H1 (cell line): ENCODE measurements at regions not wholly inside any gene's neighbourhood (a gene's known extent, or its start where the extent isn't known, plus 50 kb on each side); places are given as distances from the start of the nearest gene placed in this dataset.

Experiments used
- CTCF ChIA-PET: fragments of 300-600 bp; sonication (Branson Sonifier 250); formaldehyde crosslinking; loops from one replicate; lab custom pipeline; 2021; ENCODE audit not compliant: partially characterized antibody; lab: Charles Lee
- POLR2A ChIA-PET: fragments of 300-600 bp; sonication (Branson Sonifier 250); formaldehyde crosslinking; loops from one replicate; lab custom pipeline; 2021; ENCODE audit warnings: inconsistent platforms; ENCODE audit not compliant: partially characterized antibody; lab: Charles Lee
- DNase-seq, 2 experiments: peaks; one replicate each; pipeline versions ENCODE4 v3.0.0 to v3.0.0-alpha.2; 2010 to 2022; ENCODE audit warnings: low spot score in 2 of 2, low read depth in 1 of 2, mixed read lengths in 1 of 2
- FAIRE-seq: peaks from 2 replicates; lab custom pipeline; 2011; peaks lifted over from hg19 to GRCh38; lab: Jason Lieb, UNC
- H2AFZ ChIP-seq: 2 replicates; pipeline ENCODE4 v1.8.1; 2012; ENCODE audit warnings: low read length, inconsistent platforms
- H2AK5ac ChIP-seq: 2 replicates; pipeline ENCODE4 v1.6.1; 2013; ENCODE audit warnings: low read depth, low read length
- H2BK120ac ChIP-seq: replicated peaks from 2 replicates; pipeline ENCODE3; 2013; ENCODE audit warnings: low read depth, low read length, inconsistent platforms
- H2BK12ac ChIP-seq: 2 replicates; pipeline ENCODE4 v1.6.1; 2013; ENCODE audit warnings: low read depth, low read length
- H2BK15ac ChIP-seq: 2 replicates; pipeline ENCODE4 v1.6.1; 2013; ENCODE audit warnings: low read length
- H2BK20ac ChIP-seq: 2 replicates; pipeline ENCODE4 v1.6.1; 2013; ENCODE audit warnings: low read length
- H2BK5ac ChIP-seq: 2 replicates; pipeline ENCODE4 v1.6.1; 2013; ENCODE audit warnings: low read depth, low read length
- H3K14ac ChIP-seq: 2 replicates; pipeline ENCODE4 v1.6.1; 2013; ENCODE audit warnings: inconsistent platforms; ENCODE audit not compliant: insufficient read length
- H3K18ac ChIP-seq: 2 replicates; pipeline ENCODE4 v1.6.1; 2013; ENCODE audit warnings: low read length; ENCODE audit errors: extremely low read depth
- H3K23ac ChIP-seq: 2 replicates; pipeline ENCODE4 v1.6.1; 2013; ENCODE audit warnings: inconsistent platforms; ENCODE audit not compliant: insufficient read length
- H3K23me2 ChIP-seq: 2 replicates; pipeline ENCODE4 v1.6.1; 2013; ENCODE audit warnings: low read depth, low read length
- H3K27ac ChIP-seq: 2 replicates; pipeline ENCODE4 v1.6.1; 2011; ENCODE audit warnings: low read depth, low read length, inconsistent platforms
- H3K27me3 ChIP-seq, 4 experiments: replicated peaks in 1 of 4; 1 replicate in 1 of 4; 2 replicates in 3 of 4; pipeline versions ENCODE4 v1.6.1 to v1.8.1; 2011 to 2013; ENCODE audit warnings: low read length in 3 of 4, mild to moderate bottlenecking in 3 of 4, inconsistent platforms in 2 of 4, mixed read lengths in 2 of 4, moderate library complexity in 1 of 4; ENCODE audit not compliant: control insufficient read depth in 3 of 4, insufficient read depth in 3 of 4; ENCODE audit errors: extremely low read depth in 1 of 4
- H3K36me3 ChIP-seq, 4 experiments: 2 replicates each; pipeline versions ENCODE4 v1.6.1 to v1.8.1; 2011 to 2013; ENCODE audit warnings: mild to moderate bottlenecking in 4 of 4, low read length in 3 of 4, moderate library complexity in 2 of 4, control low read depth in 1 of 4, inconsistent platforms in 1 of 4; ENCODE audit not compliant: insufficient read depth in 4 of 4, control insufficient read depth in 2 of 4
- H3K4ac ChIP-seq: replicated peaks from 2 replicates; pipeline ENCODE3; 2013; ENCODE audit warnings: low read length, low read depth, mixed read lengths, inconsistent platforms; ENCODE audit not compliant: insufficient read length
- H3K4me1 ChIP-seq, 4 experiments: replicated peaks in 1 of 4; 1 replicate in 1 of 4; 2 replicates in 3 of 4; pipeline versions ENCODE4 v1.6.1 to v1.8.1; 2011 to 2013; ENCODE audit warnings: low read length in 3 of 4, inconsistent platforms in 2 of 4, mixed read lengths in 1 of 4; ENCODE audit not compliant: insufficient read depth in 4 of 4, control insufficient read depth in 3 of 4
- H3K4me2 ChIP-seq, 2 experiments: 2 replicates each; pipeline versions ENCODE4 v1.6.1 to v1.8.1; 2011 to 2013; ENCODE audit warnings: low read depth in 2 of 2, low read length in 2 of 2, control low read depth in 1 of 2, inconsistent platforms in 1 of 2, mild to moderate bottlenecking in 1 of 2; ENCODE audit not compliant: insufficient read depth in 1 of 2
- H3K4me3 ChIP-seq, 4 experiments: fragments of 200-600, 300-600 bp in 1 of 4; sonication (generic), shearing (Covaris generic), sonication (Bioruptor Twin) in 1 of 4; 2 replicates each; pipeline versions ENCODE4 v1.5.1 to v1.8.1; 2011 to 2016; ENCODE audit warnings: low read length in 4 of 4, low read depth in 3 of 4, control low read depth in 2 of 4, inconsistent platforms in 2 of 4, mild to moderate bottlenecking in 2 of 4, mixed read lengths in 1 of 4, moderate library complexity in 1 of 4; ENCODE audit not compliant: insufficient read depth in 2 of 4; ENCODE audit errors: extremely low read depth in 1 of 4
- H3K56ac ChIP-seq: replicated peaks from 2 replicates; pipeline ENCODE3; 2013; ENCODE audit warnings: low read depth, mild to moderate bottlenecking, mixed read lengths, low read length, inconsistent platforms; ENCODE audit not compliant: insufficient read length
- H3K79me1 ChIP-seq: 2 replicates; pipeline ENCODE4 v1.6.1; 2013; ENCODE audit warnings: low read depth, low read length, control low read depth
- H3K79me2 ChIP-seq, 2 experiments: 2 replicates each; pipeline versions ENCODE4 v1.6.1 to v1.8.1; 2012 to 2013; ENCODE audit warnings: low read length in 2 of 2, mild to moderate bottlenecking in 2 of 2, inconsistent platforms in 1 of 2; ENCODE audit not compliant: insufficient read depth in 2 of 2, control insufficient read depth in 1 of 2
- H3K9ac ChIP-seq, 4 experiments: replicated peaks in 1 of 4; 1 replicate in 1 of 4; 2 replicates in 3 of 4; pipeline versions ENCODE4 v1.6.1 to v1.8.1; 2011 to 2013; ENCODE audit warnings: low read depth in 3 of 4, low read length in 3 of 4, control low read depth in 2 of 4, mild to moderate bottlenecking in 2 of 4, moderate library complexity in 2 of 4, inconsistent platforms in 1 of 4; ENCODE audit errors: extremely low read depth in 1 of 4
- H3K9me3 ChIP-seq, 2 experiments: 2 replicates each; pipeline versions ENCODE4 v1.6.1 to v1.8.1; 2012 to 2013; ENCODE audit warnings: mild to moderate bottlenecking in 2 of 2, moderate library complexity in 2 of 2, control low read depth in 1 of 2, inconsistent platforms in 1 of 2, low read depth in 1 of 2, low read length in 1 of 2, mixed read lengths in 1 of 2; ENCODE audit not compliant: insufficient read depth in 2 of 2
- H4K20me1 ChIP-seq, 2 experiments: replicated peaks in 1 of 2; 2 replicates each; pipeline versions ENCODE3 to v1.8.1; 2011 to 2013; ENCODE audit warnings: inconsistent platforms in 2 of 2, low read length in 2 of 2, mild to moderate bottlenecking in 1 of 2; ENCODE audit not compliant: insufficient read depth in 2 of 2, control insufficient read depth in 1 of 2
- H4K5ac ChIP-seq: 2 replicates; pipeline ENCODE4 v1.6.1; 2013; ENCODE audit warnings: low read length, low read depth, mixed read lengths, inconsistent platforms; ENCODE audit not compliant: insufficient read length
- H4K8ac ChIP-seq: 2 replicates; pipeline ENCODE4 v1.8.0; 2013; ENCODE audit warnings: mild to moderate bottlenecking, moderate library complexity, low read length, inconsistent platforms; ENCODE audit not compliant: insufficient read depth; ENCODE audit errors: extremely low read depth
- H4K91ac ChIP-seq: replicated peaks from 2 replicates; pipeline ENCODE3; 2013; ENCODE audit warnings: low read length, mixed read lengths, inconsistent platforms; ENCODE audit not compliant: insufficient read length
- BCL11A ChIP-seq, 2 experiments: IDR thresholded peaks; one replicate each; pipeline ENCODE4 v1.6.1; 2011; ENCODE audit warnings: low read depth in 2 of 2, low read length in 2 of 2, mild to moderate bottlenecking in 2 of 2
- CBX5 ChIP-seq: fragments of 300-800, 300-1000 bp; sonication (generic); IDR thresholded peaks from 2 replicates; pipeline ENCODE4 v1.7.1; 2016; ENCODE audit warnings: antibody characterized with exemption, low read length, low read depth
- EP300 ChIP-seq, 2 experiments: IDR thresholded peaks; 1 replicate in 1 of 2; 2 replicates in 1 of 2; pipeline ENCODE4 v1.6.1; 2011 to 2012; ENCODE audit warnings: low read depth in 2 of 2, low read length in 2 of 2, mild to moderate bottlenecking in 2 of 2, borderline replicate concordance in 1 of 2, inconsistent platforms in 1 of 2, moderate library complexity in 1 of 2
- NANOG ChIP-seq: IDR thresholded peaks from 2 replicates; pipeline ENCODE4 v1.6.1; 2011; ENCODE audit warnings: low read length, low read depth, mild to moderate bottlenecking, inconsistent platforms; ENCODE audit not compliant: insufficient read depth, poor library complexity, severe bottlenecking
- NRF1 ChIP-seq: IDR thresholded peaks from 2 replicates; pipeline ENCODE4 v1.6.1; 2011; ENCODE audit warnings: mild to moderate bottlenecking, low read depth, low read length, improper control_type of control experiment
- RBBP5 ChIP-seq: IDR thresholded peaks from 2 replicates; pipeline ENCODE4 v1.7.1; 2012; ENCODE audit warnings: low read depth, mild to moderate bottlenecking, inconsistent platforms, low read length, moderate library complexity, borderline replicate concordance
- SP1 ChIP-seq: IDR thresholded peaks from 2 replicates; pipeline ENCODE4 v1.6.1; 2011; ENCODE audit warnings: low read depth, low read length
- TBP ChIP-seq: IDR thresholded peaks from 2 replicates; pipeline ENCODE4 v1.6.1; 2011; ENCODE audit warnings: low read depth, low read length, improper control_type of control experiment
- WGBS, 2 experiments: shearing (Covaris generic) in 1 of 2; methylation state at CpG; one replicate each; pipeline versions ENCODE4 v1.1.6 to v1.1.7; 2013 to 2015; ENCODE audit warnings: low lambda C conversion rate in 2 of 2, mixed read lengths in 2 of 2, inconsistent platforms in 1 of 2, low coverage in 1 of 2, missing lambda C conversion rate in 1 of 2; ENCODE audit not compliant: insufficient replicate concordance in 2 of 2, insufficient coverage in 1 of 2, insufficient read length in 1 of 2; ENCODE audit errors: extremely low coverage in 1 of 2, missing lambda C conversion rate in 1 of 2; 5-methylcytosine and 5-hydroxymethylcytosine counted together

GRCh38 chr5:54728588-54728915 lies 211.0 kb downstream of the SNX18 start:
- CTCF ChIA-PET: interaction anchor here (1.1 kb wide), 1 partner anchor 216 kb away, joined by 3 read pairs; no protein-coding TSS in a partner anchor
- no peak for FAIRE-seq

More at GRCh38 chr5:54728588-54728915, 211.0 kb downstream of the SNX18 start:
- Histone ChIP-seq H3K4ac (no peak overlapping the region), H3K23me2 (no peaks in the 10 kb centered on the region), H3K9ac (no peak overlapping the region), H2BK5ac (no peak overlapping the region), H3K23ac (no peak overlapping the region), H4K5ac (no peak overlapping the region), H3K18ac (no peak overlapping the region), H3K4me2 (no peak overlapping the region), H3K36me3 (no peaks in the 10 kb centered on the region), H3K56ac (no peak overlapping the region), H3K79me1 (no peaks in the 10 kb centered on the region), H3K9me3 (no peaks in the 10 kb centered on the region), H3K79me2 (no peaks in the 10 kb centered on the region), H2BK12ac (no peak overlapping the region), H3K27me3 (no peaks in the 10 kb centered on the region), H2AFZ (no peak overlapping the region), H4K20me1 (no peaks in the 10 kb centered on the region), H4K8ac (no peak overlapping the region), H2BK15ac (no peak overlapping the region), H3K27ac (no peak overlapping the region), H2BK20ac (no peak overlapping the region), H3K4me3 (no peak overlapping the region), H4K91ac (no peak overlapping the region), H3K4me1 (no peaks in the 10 kb centered on the region), H2AK5ac (no peak overlapping the region), H2BK120ac (no peak overlapping the region), H3K14ac (no peak overlapping the region)
- TF ChIP-seq CBX5 (no peak), NRF1 (no peak), EP300 (IDR thresholded peaks at IDR 0.05; ENCODE audit: borderline replicate concordance in 1 of 2, low read depth in 2 of 2, low read length in 2 of 2) (no peak), NANOG (no peak), RBBP5 (no peak), BCL11A (IDR thresholded peaks at IDR 0.05; ENCODE audit: low read depth in 2 of 2, low read length in 2 of 2) (no peak), SP1 (no peak), TBP (no peak)
- WGBS, 2 experiments: 89% methylated on average over 1 of the region's 1 CpG; no CpG with 5 or more reads in 1 of the 2 experiments
- POLR2A ChIA-PET: no interaction called here
- DNase-seq: no peak
